ENCODE measurements at regions not wholly inside any gene's neighbourhood (a gene's known extent, or its start where the extent isn't known, plus 50 kb on each side); places are given as distances from the start of the nearest gene placed in this dataset.

- no CpG with 5 or more reads among the region's 3 CpGs for WGBS, 2 experiments (ENCODE audit: extremely low coverage in 2 of 2, insufficient read length in 1 of 2)
- no peak overlapping the region for H4K8ac ChIP-seq (ENCODE audit: low read depth in 2 of 2, low read length in 2 of 2)
- H4K5ac ChIP-seq (ENCODE audit: low read depth, low read length) = no peak overlapping the region
- no peak overlapping the region for H2AK9ac ChIP-seq (replicated peaks; ENCODE audit: low read depth, low read length, poor library complexity)
- H3K18ac ChIP-seq (ENCODE audit: low read depth, low read length) = no peak overlapping the region
- dilution Hi-C loops (cut with HindIII; ENCODE audit: low sequenced_read_pairs, unreplicated experiment) = no loop called here
- no peak overlapping the region for H3K4ac ChIP-seq (ENCODE audit: low read depth, low read length)
- no peaks in the 10 kb centered on the region for H3K9me1 ChIP-seq (ENCODE audit: insufficient read depth, low read length)
- H3K79me1 ChIP-seq (ENCODE audit: low read depth in 1 of 2, low read length in 2 of 2) = no peaks in the 10 kb centered on the region
- no peak overlapping the region for H2BK20ac ChIP-seq (ENCODE audit: low read depth, low read length)
- H3K14ac ChIP-seq (replicated peaks; ENCODE audit: low read depth, low read length) = no peak overlapping the region
- CTCF ChIA-PET = no interaction called here
- ATAC-seq (ENCODE audit: low read depth) (no peak), DNase-seq (no peak)
- H2AFZ ChIP-seq (replicated peaks; ENCODE audit: low read length, poor library complexity) = no peak overlapping the region
- H3K27ac ChIP-seq (ENCODE audit: insufficient read depth, low read length) = no peak overlapping the region
- intact Hi-C loops (cut with micrococcal nuclease) = no loop called here
- H3K23ac ChIP-seq (ENCODE audit: low read depth, low read length) = no peak overlapping the region
- POLR2A ChIA-PET (ENCODE audit: unreplicated experiment) = no interaction called here
- no peak overlapping the region for H3K56ac ChIP-seq (ENCODE audit: extremely low read depth, insufficient read depth, low read length)
- H2BK5ac ChIP-seq (ENCODE audit: low read depth, low read length, poor library complexity, severe bottlenecking) = no peak overlapping the region
- H2BK15ac ChIP-seq (ENCODE audit: low read depth, low read length) = no peak overlapping the region
- no peak overlapping the region for H2AK5ac ChIP-seq (ENCODE audit: low read depth, low read length)
- H3K4me2 ChIP-seq (ENCODE audit: low read depth, low read length) = no peak overlapping the region
- H3K36me3 ChIP-seq (ENCODE audit: control insufficient read depth, insufficient read depth, low read length) = no peaks in the 10 kb centered on the region
- H3K4me1 ChIP-seq (ENCODE audit: control insufficient read depth, insufficient read depth, low read length) = no peaks in the 10 kb centered on the region
- in situ Hi-C loops (cut with MboI; ENCODE audit: low sequenced_read_pairs) = no loop called here
- no peaks in the 10 kb centered on the region for H4K20me1 ChIP-seq (ENCODE audit: insufficient read depth, low read length)
- H3K4me3 ChIP-seq (ENCODE audit: insufficient read depth, low read depth, low read length) = no peak overlapping the region
- H2BK120ac ChIP-seq (ENCODE audit: low read depth, low read length) = no peak overlapping the region
- no TSS peak for BruUV-seq (replicated peaks)
- no peaks in the 10 kb centered on the region for H3K9me3 ChIP-seq (ENCODE audit: control insufficient read depth, insufficient read depth, low read length)
- H4K91ac ChIP-seq (ENCODE audit: insufficient read depth, low read depth, low read length) = no peak overlapping the region
- peaks cover 15% of the 10 kb centered on the region for H3K27me3 ChIP-seq (ENCODE audit: control insufficient read depth, insufficient read depth, low read length)
- H3K9ac ChIP-seq (ENCODE audit: low read depth, low read length) = no peak overlapping the region
- TF ChIP-seq MAZ (IDR thresholded peaks at IDR 0.05; ENCODE audit: borderline replicate concordance, low read depth, low read length) = no peak
- TF ChIP-seq ELK1 (IDR thresholded peaks at IDR 0.05; ENCODE audit: borderline replicate concordance, low read depth, low read length) = no peak
- TF ChIP-seq BHLHE40 (IDR thresholded peaks at IDR 0.05; ENCODE audit: low read depth, low read length) = no peak
- TF ChIP-seq USF2 (IDR thresholded peaks at IDR 0.05; ENCODE audit: low read depth, low read length) = no peak
- no peak for TF ChIP-seq CHD1 (IDR thresholded peaks at IDR 0.05; ENCODE audit: low read depth, low read length)
- TF ChIP-seq MXI1 (IDR thresholded peaks at IDR 0.05; ENCODE audit: borderline replicate concordance, low read depth, low read length) = no peak
- no peak for TF ChIP-seq POLR2A (IDR thresholded peaks at IDR 0.05; ENCODE audit: low read depth, low read length)
- TF ChIP-seq MAFK (IDR thresholded peaks at IDR 0.05; ENCODE audit: low read depth, low read length) = no peak
- TF ChIP-seq CEBPB (IDR thresholded peaks at IDR 0.05; ENCODE audit: low read depth, low read length) = no peak
- TF ChIP-seq RAD21 (IDR thresholded peaks at IDR 0.05; ENCODE audit: low read length) = no peak
- no peak for TF ChIP-seq RCOR1 (IDR thresholded peaks at IDR 0.05; ENCODE audit: insufficient replicate concordance, low read length)
Observed at GRCh38 chr3:71906976-71907375, 122.0 kb upstream of the PROK2 start.

Data from IMR-90 (cell line).